Activated CD8-positive, alpha-beta T cell treated with anti-CD3 and anti-CD28 coated beads for 36 hours (primary cell): ENCODE measurements at regions not wholly inside any gene's neighbourhood (a gene's known extent, or its start where the extent isn't known, plus 50 kb on each side); places are given as distances from the start of the nearest gene placed in this dataset.

Experiments used
- ATAC-seq: fragments of 200-7000 bp; cut with Tn5 transposase; one replicate; pipeline ENCODE4 v1.10.0; 2021; ENCODE audit warnings: mild to moderate bottlenecking, moderate library complexity
- CTCF ChIA-PET: fragments of 350-600 bp; sonication (Branson Sonifier 250); formaldehyde crosslinking; loops from one replicate; lab custom pipeline; 2021; ENCODE audit warnings: antibody characterized with exemption; lab: Charles Lee
- POLR2A ChIA-PET: fragments of 350-600 bp; sonication (Branson Sonifier 250); formaldehyde crosslinking; loops from one replicate; lab custom pipeline; 2021; ENCODE audit warnings: antibody characterized with exemption; lab: Charles Lee
- DNase-seq: peaks from one replicate; pipeline ENCODE4 v3.0.0-alpha.2; 2020
- H3K27ac Mint-ChIP-seq: one replicate; pipeline ENCODE4 v1.8.0; 2021; ENCODE audit warnings: mild to moderate bottlenecking, mixed read lengths
- H3K27me3 Mint-ChIP-seq: one replicate; pipeline ENCODE4 v1.8.0; 2021; ENCODE audit warnings: mixed read lengths
- H3K36me3 Mint-ChIP-seq: one replicate; pipeline ENCODE4 v1.8.0; 2021; ENCODE audit warnings: low read depth, mixed read lengths
- H3K4me1 Mint-ChIP-seq: one replicate; pipeline ENCODE4 v1.8.0; 2021; ENCODE audit warnings: low read depth, mixed read lengths
- H3K4me3 Mint-ChIP-seq: one replicate; pipeline ENCODE4 v1.8.0; 2021; ENCODE audit warnings: mild to moderate bottlenecking, moderate library complexity, mixed read lengths
- H3K9me3 Mint-ChIP-seq: one replicate; pipeline ENCODE4 v1.8.0; 2021; ENCODE audit warnings: mixed read lengths
- CTCF ChIP-seq: fragments of 200-600 bp; IDR thresholded peaks from one replicate; pipeline ENCODE4 v1.8.0; 2022; ENCODE audit warnings: antibody characterized with exemption, mild to moderate bottlenecking
- intact Hi-C: fragments of 100-400 bp; cut with micrococcal nuclease; formaldehyde crosslinking; loops from one replicate; pipeline ENCODE4 v1.10.0; 2022

GRCh38 chr11:123261345-123262106, 66.5 kb upstream of the CLMP start:
- H3K27me3 Mint-ChIP-seq = peaks cover 25% of the 10 kb centered on the region
- peak; percentile 88 for TF ChIP-seq CTCF
- ATAC-seq = peak; percentile 93
- no peaks in the 10 kb centered on the region for H3K36me3 Mint-ChIP-seq
- ChIA-PET CTCF (interaction anchor here (0.6 to 10.8 kb wide), 72 partner anchors 8 to 319 kb away, joined by 3 to 115 read pairs (median 4); no protein-coding TSS in a partner anchor), POLR2A (no interaction called here)
- peak; percentile 88 for DNase-seq
- intact Hi-C loops = no loop called here
- H3K27ac Mint-ChIP-seq = no peak overlapping the region
- peaks cover 4% of the 10 kb centered on the region for H3K9me3 Mint-ChIP-seq
- H3K4me3 Mint-ChIP-seq = no peak overlapping the region
- H3K4me1 Mint-ChIP-seq = peaks cover 6% of the 10 kb centered on the region

- no peaks in the 10 kb centered on the region for H3K36me3 Mint-ChIP-seq
- H3K27ac Mint-ChIP-seq = no peak overlapping the region
- peaks cover 6% of the 10 kb centered on the region for H3K4me1 Mint-ChIP-seq
- ChIA-PET POLR2A (no interaction called here), CTCF (interaction anchor here (0.6 to 10.8 kb wide), 69 partner anchors 9 to 320 kb away, joined by 3 to 115 read pairs (median 4); no protein-coding TSS in a partner anchor)
- peaks cover 24% of the 10 kb centered on the region for H3K27me3 Mint-ChIP-seq
- no peak for ATAC-seq
- TF ChIP-seq CTCF = no peak
- H3K4me3 Mint-ChIP-seq = no peak overlapping the region
- H3K9me3 Mint-ChIP-seq = peaks cover 4% of the 10 kb centered on the region
- DNase-seq = no peak
- intact Hi-C loops = no loop called here
These were observed 65.6 kb upstream of the CLMP start for GRCh38 chr11:123260511-123261211.

GRCh38 chr11:123258877-123259276, 63.8 kb upstream of the CLMP start:
- CTCF ChIA-PET = interaction anchor here (0.7 to 10.8 kb wide), 6 partner anchors 14 to 296 kb away, joined by 3 to 115 read pairs (median 6); no protein-coding TSS in a partner anchor
- intact Hi-C loops = no loop called here
- ATAC-seq (no peak), DNase-seq (no peak)
- POLR2A ChIA-PET = interaction anchor here (1.0 to 1.3 kb wide), 2 partner anchors 12 to 138 kb away, joined by 3 read pairs; no protein-coding TSS in a partner anchor
- no peak for TF ChIP-seq CTCF
- Mint-ChIP-seq H3K27ac (no peak overlapping the region), H3K27me3 (peaks cover 17% of the 10 kb centered on the region), H3K36me3 (no peaks in the 10 kb centered on the region), H3K4me3 (no peak overlapping the region), H3K4me1 (peaks cover 6% of the 10 kb centered on the region), H3K9me3 (peaks cover 4% of the 10 kb centered on the region)

GRCh38 chr11:123257370-123257769, 62.3 kb upstream of the CLMP start:
- ATAC-seq (no peak), DNase-seq (no peak)
- ChIA-PET CTCF (interaction anchor here (1.5 to 10.8 kb wide), 3 partner anchors 12 to 146 kb away, joined by 6 to 115 read pairs (median 6); no protein-coding TSS in a partner anchor), POLR2A (interaction anchor here (1.3 kb wide), 1 partner anchor 10 kb away, joined by 3 read pairs; no protein-coding TSS in a partner anchor)
- H3K27ac Mint-ChIP-seq = no peak overlapping the region
- peaks cover 4% of the 10 kb centered on the region for H3K9me3 Mint-ChIP-seq
- intact Hi-C loops = no loop called here
- H3K36me3 Mint-ChIP-seq = no peaks in the 10 kb centered on the region
- no peak for TF ChIP-seq CTCF
- peaks cover 6% of the 10 kb centered on the region for H3K4me1 Mint-ChIP-seq
- H3K4me3 Mint-ChIP-seq = no peak overlapping the region
- peaks cover 7% of the 10 kb centered on the region for H3K27me3 Mint-ChIP-seq
